ENCODE measurements at regions not wholly inside any gene's neighbourhood (a gene's known extent, or its start where the extent isn't known, plus 50 kb on each side); places are given as distances from the start of the nearest gene placed in this dataset.

DNA sequence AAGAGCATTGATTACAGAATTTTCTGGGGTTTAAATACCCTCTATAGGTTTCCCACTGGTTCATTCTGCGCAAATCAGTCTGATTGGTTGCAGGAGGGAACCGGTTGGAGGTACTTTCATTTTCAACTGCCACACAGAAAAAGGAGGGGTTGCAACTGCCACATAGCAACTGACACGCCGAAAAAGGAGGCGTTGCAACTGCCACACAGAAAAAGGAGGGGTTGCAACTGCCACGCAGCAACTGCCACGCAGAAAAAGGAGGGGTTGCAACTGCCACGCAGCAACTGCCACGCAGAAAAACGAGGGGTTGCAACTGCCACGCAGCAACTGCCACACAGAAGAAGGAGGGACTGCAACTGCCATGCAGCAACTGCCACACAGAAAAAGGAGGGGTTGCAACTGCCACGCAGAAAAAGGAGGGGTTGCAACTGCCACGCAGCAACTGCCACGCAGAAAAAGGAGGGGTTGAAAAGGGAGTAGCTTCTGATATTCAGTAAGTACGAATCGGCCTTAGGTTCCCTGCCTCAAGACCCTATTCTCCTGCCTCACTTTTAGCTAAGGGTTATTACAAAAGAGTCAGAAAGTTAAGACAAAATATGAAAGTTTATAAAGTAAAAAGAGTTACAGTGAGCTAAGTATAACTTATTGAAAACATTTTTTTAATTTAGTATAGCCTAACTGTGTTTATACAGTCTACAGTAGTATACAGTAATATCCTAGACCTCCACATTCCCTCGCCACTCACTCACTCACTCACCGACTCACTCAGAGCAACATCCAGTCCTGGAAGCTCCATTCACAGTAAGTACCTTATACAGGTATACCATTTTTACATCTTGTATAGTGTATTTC lies 431.8 kb downstream of the KCTD8 start:
- H3K27me3 ChIP-seq (ENCODE audit: insufficient read depth in 3 of 3, low read length in 2 of 3), result no peaks in the 10 kb centered on the region
- H3K4me1 ChIP-seq, result no peaks in the 10 kb centered on the region
- TF ChIP-seq, protein P1, sequence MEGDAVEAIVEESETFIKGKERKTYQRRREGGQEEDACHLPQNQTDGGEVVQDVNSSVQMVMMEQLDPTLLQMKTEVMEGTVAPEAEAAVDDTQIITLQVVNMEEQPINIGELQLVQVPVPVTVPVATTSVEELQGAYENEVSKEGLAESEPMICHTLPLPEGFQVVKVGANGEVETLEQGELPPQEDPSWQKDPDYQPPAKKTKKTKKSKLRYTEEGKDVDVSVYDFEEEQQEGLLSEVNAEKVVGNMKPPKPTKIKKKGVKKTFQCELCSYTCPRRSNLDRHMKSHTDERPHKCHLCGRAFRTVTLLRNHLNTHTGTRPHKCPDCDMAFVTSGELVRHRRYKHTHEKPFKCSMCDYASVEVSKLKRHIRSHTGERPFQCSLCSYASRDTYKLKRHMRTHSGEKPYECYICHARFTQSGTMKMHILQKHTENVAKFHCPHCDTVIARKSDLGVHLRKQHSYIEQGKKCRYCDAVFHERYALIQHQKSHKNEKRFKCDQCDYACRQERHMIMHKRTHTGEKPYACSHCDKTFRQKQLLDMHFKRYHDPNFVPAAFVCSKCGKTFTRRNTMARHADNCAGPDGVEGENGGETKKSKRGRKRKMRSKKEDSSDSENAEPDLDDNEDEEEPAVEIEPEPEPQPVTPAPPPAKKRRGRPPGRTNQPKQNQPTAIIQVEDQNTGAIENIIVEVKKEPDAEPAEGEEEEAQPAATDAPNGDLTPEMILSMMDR (IDR thresholded peaks at IDR 0.05), result no peak
- intact Hi-C loops (cut with DNase I), result no loop called here
- WGBS, 3 donors, result 77 to 88% (median 84%) methylated on average over 12 to 18 of the region's 18 CpGs
- H3K27ac ChIP-seq, result no peak overlapping the region
- H3K9me3 ChIP-seq, result no peaks in the 10 kb centered on the region
- no peak overlapping the region for H3K4me3 ChIP-seq
- no peak for ATAC-seq
- H3K36me3 ChIP-seq (ENCODE audit: insufficient read depth in 1 of 2, low read depth in 1 of 2), result no peaks in the 10 kb centered on the region
- no peak for DNase-seq

DNA sequence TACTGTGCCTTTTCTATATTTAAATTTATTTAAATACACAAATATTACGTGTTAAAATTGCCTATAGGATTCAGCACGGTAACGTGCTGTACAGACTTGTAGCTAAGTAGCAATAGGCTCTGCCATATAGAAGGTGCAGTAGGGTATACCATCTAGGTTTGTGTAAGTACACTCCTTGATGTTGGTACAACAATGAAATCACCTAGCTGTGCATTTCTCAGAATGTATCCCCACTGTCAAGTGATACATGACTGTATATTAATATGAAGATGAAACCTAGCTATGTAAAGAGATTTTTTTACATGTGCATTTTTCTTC lies 431.2 kb downstream of the KCTD8 start:
- no peaks in the 10 kb centered on the region for H3K36me3 ChIP-seq (ENCODE audit: insufficient read depth in 1 of 2, low read depth in 1 of 2)
- H3K27ac ChIP-seq, result no peak overlapping the region
- ATAC-seq (no peak), DNase-seq (no peak)
- TF ChIP-seq, protein P1 (IDR thresholded peaks at IDR 0.05), result no peak
- no peaks in the 10 kb centered on the region for H3K27me3 ChIP-seq (ENCODE audit: insufficient read depth in 3 of 3, low read length in 2 of 3)
- H3K4me3 ChIP-seq, result no peak overlapping the region
- H3K4me1 ChIP-seq, result no peaks in the 10 kb centered on the region
- intact Hi-C loops (cut with DNase I), result no loop called here
- WGBS, 3 donors, result 91 to 96% (median 94%) methylated on average over 3 of the region's 3 CpGs
- no peaks in the 10 kb centered on the region for H3K9me3 ChIP-seq

DNA sequence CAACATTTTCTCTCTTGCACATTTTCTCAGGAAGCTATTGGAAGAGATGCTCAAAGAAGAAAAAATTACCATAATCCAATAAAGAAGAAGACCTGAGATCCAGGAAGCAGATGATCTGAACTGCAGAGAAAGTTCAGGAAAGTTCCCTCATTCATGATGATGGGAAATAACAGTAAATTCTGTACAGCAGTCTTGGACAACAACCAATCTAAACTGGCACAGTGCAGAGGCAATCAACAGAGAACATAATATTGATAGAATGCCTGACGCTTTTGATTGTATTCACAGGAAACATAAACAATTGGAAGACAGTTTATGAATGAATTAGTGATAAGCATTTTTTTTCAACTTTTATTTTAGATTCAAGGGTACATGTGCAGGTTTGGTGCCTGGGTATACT lies 428.9 kb downstream of the KCTD8 start:
- intact Hi-C loops (cut with DNase I), result no loop called here
- TF ChIP-seq, protein P1 (IDR thresholded peaks at IDR 0.05), result no peak
- 79 to 91% (median 85%) methylated on average over 1 of the region's 1 CpG for WGBS, 3 donors
- H3K36me3 ChIP-seq (ENCODE audit: insufficient read depth in 1 of 2, low read depth in 1 of 2), result no peaks in the 10 kb centered on the region
- H3K27me3 ChIP-seq (ENCODE audit: insufficient read depth in 3 of 3, low read length in 2 of 3), result no peaks in the 10 kb centered on the region
- H3K4me3 ChIP-seq, result no peak overlapping the region
- no peak overlapping the region for H3K27ac ChIP-seq
- H3K4me1 ChIP-seq, result no peaks in the 10 kb centered on the region
- ATAC-seq, result no peak
- no peaks in the 10 kb centered on the region for H3K9me3 ChIP-seq
- DNase-seq, result no peak

DNA sequence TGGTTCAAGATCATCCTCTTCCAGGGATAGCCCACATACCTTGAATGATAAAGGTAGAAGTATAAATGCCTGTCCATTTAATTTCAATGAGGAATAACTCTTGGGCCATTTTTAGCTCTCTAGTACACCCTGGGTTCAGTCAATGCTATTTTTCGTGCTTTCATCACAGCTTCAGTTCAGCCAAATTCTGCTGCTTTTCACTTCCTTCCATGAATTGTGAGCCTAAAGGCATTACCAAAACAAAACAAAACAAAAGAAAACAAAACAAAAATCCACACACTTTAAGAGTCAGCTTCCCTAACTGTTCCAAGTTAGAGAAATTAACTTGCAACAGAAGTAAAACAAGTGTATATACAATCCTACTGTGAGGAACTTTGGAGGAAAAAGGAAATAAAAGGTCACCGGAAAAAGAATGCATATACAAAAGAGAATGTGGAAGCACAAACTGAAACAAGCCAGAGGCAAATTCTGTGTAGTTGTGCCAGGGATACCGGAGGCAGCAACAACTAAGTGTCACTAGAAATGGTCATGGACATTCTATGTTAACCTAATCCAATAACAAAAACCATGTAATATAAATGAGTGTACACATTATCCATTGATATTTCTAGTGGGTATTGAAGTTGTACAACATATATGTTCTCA lies 423.1 kb downstream of the KCTD8 start:
- TF ChIP-seq, protein P1 (IDR thresholded peaks at IDR 0.05), result no peak
- Histone ChIP-seq H3K36me3 (ENCODE audit: insufficient read depth in 1 of 2, low read depth in 1 of 2) (no peaks in the 10 kb centered on the region), H3K27me3 (ENCODE audit: insufficient read depth in 3 of 3, low read length in 2 of 3) (no peaks in the 10 kb centered on the region), H3K4me3 (no peak overlapping the region), H3K27ac (no peak overlapping the region), H3K4me1 (no peaks in the 10 kb centered on the region), H3K9me3 (no peaks in the 10 kb centered on the region)
- DNase-seq (no peak), ATAC-seq (no peak)
- intact Hi-C loops (cut with DNase I), result no loop called here
- 48 to 65% (median 60%) methylated on average over 3 of the region's 3 CpGs for WGBS, 3 donors
